HepG2 (cell line): ENCODE measurements at regions not wholly inside any gene's neighbourhood (a gene's known extent, or its start where the extent isn't known, plus 50 kb on each side); places are given as distances from the start of the nearest gene placed in this dataset.

Experiments
- ARNT ChIP-seq: fragments of 450-650 bp; IDR thresholded peaks from 2 replicates; pipeline ENCODE4 v1.6.1; 2017
- CREM ChIP-seq, 2 experiments: sonication (generic) in 1 of 2; formaldehyde crosslinking in 1 of 2; IDR thresholded peaks; 2 replicates each; pipeline versions ENCODE4 v1.4.0 to v1.6.1; 2016 to 2020; ENCODE audit warnings: antibody characterized with exemption in 1 of 2, mild to moderate bottlenecking in 1 of 2, missing genetic modification reagents in 1 of 2
- JARID2 ChIP-seq: sonication (generic); formaldehyde crosslinking; IDR thresholded peaks from 2 replicates; pipeline ENCODE4 v1.8.1; 2023; ENCODE audit warnings: missing genetic modification reagents, inconsistent platforms; ENCODE audit not compliant: insufficient replicate concordance
- KLF11 ChIP-seq: IDR thresholded peaks from 2 replicates; pipeline ENCODE4 v1.6.1; 2016; ENCODE audit warnings: missing compliant biosample characterization
- MEIS2 ChIP-seq: sonication (generic); formaldehyde crosslinking; IDR thresholded peaks from 2 replicates; pipeline ENCODE4 v1.9.0; 2021; ENCODE audit warnings: mild to moderate bottlenecking, missing genetic modification reagents
- POGK ChIP-seq: sonication (generic); formaldehyde crosslinking; conservative IDR thresholded peaks from 2 replicates; pipeline ENCODE4 v1.8.0; 2022; ENCODE audit warnings: mild to moderate bottlenecking, moderate library complexity, missing genetic modification reagents
- PRDM10 ChIP-seq: sonication (generic); formaldehyde crosslinking; IDR thresholded peaks from 2 replicates; pipeline ENCODE4 v1.4.0; 2020; ENCODE audit warnings: low read depth, missing genetic modification reagents
- TIGD3 ChIP-seq: sonication (generic); formaldehyde crosslinking; IDR thresholded peaks from 2 replicates; pipeline ENCODE4 v1.5.1; 2020; ENCODE audit warnings: mild to moderate bottlenecking, missing genetic modification reagents, borderline replicate concordance
- ZNF101 ChIP-seq: sonication (generic); formaldehyde crosslinking; IDR thresholded peaks from 2 replicates; pipeline ENCODE4 v1.4.0; 2020; ENCODE audit warnings: mild to moderate bottlenecking, low read depth, missing genetic modification reagents, borderline replicate concordance
- ZNF337 ChIP-seq: sonication (generic); formaldehyde crosslinking; IDR thresholded peaks from 2 replicates; pipeline ENCODE4 v1.5.1; 2020; ENCODE audit warnings: missing genetic modification reagents, low read depth, mild to moderate bottlenecking, borderline replicate concordance
- ZNF646 ChIP-seq: sonication (generic); formaldehyde crosslinking; IDR thresholded peaks from 2 replicates; pipeline ENCODE4 v1.9.0; 2021; ENCODE audit warnings: mild to moderate bottlenecking, missing genetic modification reagents
- ZNF747 ChIP-seq: sonication (generic); formaldehyde crosslinking; IDR thresholded peaks from 2 replicates; pipeline ENCODE4 v1.8.1; 2023; ENCODE audit warnings: missing genetic modification reagents, mild to moderate bottlenecking, borderline replicate concordance
- ZNF773 ChIP-seq: sonication (generic); formaldehyde crosslinking; IDR thresholded peaks from 2 replicates; pipeline ENCODE4 v1.4.0; 2020; ENCODE audit warnings: missing genetic modification reagents, borderline replicate concordance

GRCh38 chr1:212558693-212559480, 49.7 kb upstream of the ATF3 start (continued):
- no peak for TF ChIP-seq PRDM10
- no peak for TF ChIP-seq ZNF773 (CRISPR knock-in tag)
- no peak for TF ChIP-seq ARNT
- TF ChIP-seq JARID2 (CRISPR knock-in tag) = no peak
- no peak for TF ChIP-seq ZNF337 (CRISPR knock-in tag)
- no peak for TF ChIP-seq TIGD3 (CRISPR knock-in tag)
- TF ChIP-seq ZNF101 = no peak
- TF ChIP-seq CREM (IDR thresholded peaks at IDR 0.05) = peak; percentile 68; the same call in 1 of the 2 replicates
- TF ChIP-seq CREM (CRISPR knock-in tag; IDR thresholded peaks at IDR 0.05) = no peak
- TF ChIP-seq KLF11 (CRISPR knock-in tag) = no peak
- TF ChIP-seq MEIS2 (CRISPR knock-in tag) = no peak; the same call in 1 of the 2 replicates
- TF ChIP-seq ZNF646 (CRISPR knock-in tag) = no peak
- no peak for TF ChIP-seq POGK (CRISPR knock-in tag)
- no peak for TF ChIP-seq ZNF747 (CRISPR knock-in tag)
